ENCODE measurements at regions not wholly inside any gene's neighbourhood (a gene's known extent, or its start where the extent isn't known, plus 50 kb on each side); places are given as distances from the start of the nearest gene placed in this dataset.

GRCh38 chr2:183219888-183220287 lies 95.6 kb downstream of the NUP35 start:
- TF ChIP-seq CTCF (IDR thresholded peaks at IDR 0.05) = no peak
- TF ChIP-seq POLR2A (IDR thresholded peaks at IDR 0.05; ENCODE audit: low read depth) = no peak

All from esophagus muscularis mucosa (tissue), 3 donors.